Loucy (cell line): ENCODE measurements at regions not wholly inside any gene's neighbourhood (a gene's known extent, or its start where the extent isn't known, plus 50 kb on each side); places are given as distances from the start of the nearest gene placed in this dataset.

Experiments
- H2AFZ ChIP-seq: fragments of 200-600 bp; sonication (generic); 2 replicates; pipeline ENCODE4 v1.6.0; 2016; ENCODE audit warnings: antibody characterized with exemption, mild to moderate bottlenecking, low read length, moderate library complexity
- H3F3A ChIP-seq: fragments of 200-600 bp; 2 replicates; pipeline ENCODE4 v1.6.0; 2016; ENCODE audit warnings: antibody characterized with exemption, low read depth, mild to moderate bottlenecking
- H3K27me3 ChIP-seq: fragments of 200-600 bp; sonication (generic); 2 replicates; pipeline ENCODE4 v1.6.1; 2014; ENCODE audit warnings: low read length, mild to moderate bottlenecking; ENCODE audit not compliant: insufficient read depth, poor library complexity, severe bottlenecking
- H3K36me3 ChIP-seq: fragments of 200-600 bp; sonication (generic); 2 replicates; pipeline ENCODE4 v1.6.1; 2016; ENCODE audit warnings: low read length; ENCODE audit not compliant: insufficient read depth
- H3K4me1 ChIP-seq: fragments of 200-600 bp; sonication (generic); 2 replicates; pipeline ENCODE4 v1.5.1; 2014; ENCODE audit warnings: low read length, mild to moderate bottlenecking; ENCODE audit not compliant: insufficient read depth, poor library complexity, severe bottlenecking
- H3K4me2 ChIP-seq: fragments of 200-600 bp; sonication (generic); 2 replicates; pipeline ENCODE4 v1.6.0; 2014; ENCODE audit warnings: antibody characterized with exemption, low read length, low read depth, mild to moderate bottlenecking; ENCODE audit not compliant: poor library complexity, severe bottlenecking
- H3K4me3 ChIP-seq: fragments of 200-600 bp; sonication (generic); 2 replicates; pipeline ENCODE4 v1.5.1; 2014; ENCODE audit warnings: low read length, mild to moderate bottlenecking, mixed read lengths; ENCODE audit not compliant: poor library complexity, severe bottlenecking
- H3K79me2 ChIP-seq: fragments of 200-600 bp; sonication (generic); 2 replicates; pipeline ENCODE4 v1.6.1; 2014; ENCODE audit warnings: low read length; ENCODE audit not compliant: insufficient read depth
- H3K9ac ChIP-seq: fragments of 200-600 bp; sonication (generic); 2 replicates; pipeline ENCODE4 v1.6.0; 2014; ENCODE audit warnings: mild to moderate bottlenecking, low read depth, low read length, moderate library complexity; ENCODE audit not compliant: poor library complexity, severe bottlenecking
- H3K9me2 ChIP-seq: fragments of 200-600 bp; sonication (generic); replicated peaks from 2 replicates; pipeline ENCODE4 v1.6.1; 2016; ENCODE audit warnings: low read depth, low read length, mixed read lengths
- H3K9me3 ChIP-seq: fragments of 200-600 bp; sonication (generic); 2 replicates; pipeline ENCODE4 v1.6.1; 2014; ENCODE audit warnings: mild to moderate bottlenecking, antibody characterized with exemption, low read length, low read depth; ENCODE audit not compliant: insufficient read depth
- H4K20me1 ChIP-seq: fragments of 200-600 bp; sonication (generic); 2 replicates; pipeline ENCODE4 v1.6.0; 2014; ENCODE audit warnings: antibody characterized with exemption, low read length, mild to moderate bottlenecking; ENCODE audit not compliant: insufficient read depth, poor library complexity, severe bottlenecking
- EZH2phosphoT487 ChIP-seq: fragments of 200-600 bp; IDR thresholded peaks from 2 replicates; pipeline ENCODE4 v1.6.1; 2018; ENCODE audit warnings: antibody characterized with exemption, mild to moderate bottlenecking, moderate library complexity, borderline replicate concordance
- TF ChIP-seq, protein P1 (sequence below): fragments of 200-600 bp; sonication (generic); conservative IDR thresholded peaks from 2 replicates; pipeline ENCODE4 v1.5.1; 2014; ENCODE audit warnings: mild to moderate bottlenecking, antibody characterized with exemption, low read length

GRCh38 chr18:39105104-39105503 lies 1539.5 kb upstream of the CELF4 start:
- Histone ChIP-seq H3F3A (no peaks in the 10 kb centered on the region), H3K9me2 (no peaks in the 10 kb centered on the region), H2AFZ (no peak overlapping the region), H3K27me3 (no peaks in the 10 kb centered on the region), H3K9ac (no peak overlapping the region), H3K4me1 (no peaks in the 10 kb centered on the region), H4K20me1 (no peaks in the 10 kb centered on the region), H3K36me3 (no peaks in the 10 kb centered on the region), H3K4me2 (no peak overlapping the region), H3K9me3 (no peaks in the 10 kb centered on the region), H3K79me2 (no peaks in the 10 kb centered on the region), H3K4me3 (no peak overlapping the region)
- TF ChIP-seq EZH2phosphoT487: no peak
- TF ChIP-seq, protein P1, sequence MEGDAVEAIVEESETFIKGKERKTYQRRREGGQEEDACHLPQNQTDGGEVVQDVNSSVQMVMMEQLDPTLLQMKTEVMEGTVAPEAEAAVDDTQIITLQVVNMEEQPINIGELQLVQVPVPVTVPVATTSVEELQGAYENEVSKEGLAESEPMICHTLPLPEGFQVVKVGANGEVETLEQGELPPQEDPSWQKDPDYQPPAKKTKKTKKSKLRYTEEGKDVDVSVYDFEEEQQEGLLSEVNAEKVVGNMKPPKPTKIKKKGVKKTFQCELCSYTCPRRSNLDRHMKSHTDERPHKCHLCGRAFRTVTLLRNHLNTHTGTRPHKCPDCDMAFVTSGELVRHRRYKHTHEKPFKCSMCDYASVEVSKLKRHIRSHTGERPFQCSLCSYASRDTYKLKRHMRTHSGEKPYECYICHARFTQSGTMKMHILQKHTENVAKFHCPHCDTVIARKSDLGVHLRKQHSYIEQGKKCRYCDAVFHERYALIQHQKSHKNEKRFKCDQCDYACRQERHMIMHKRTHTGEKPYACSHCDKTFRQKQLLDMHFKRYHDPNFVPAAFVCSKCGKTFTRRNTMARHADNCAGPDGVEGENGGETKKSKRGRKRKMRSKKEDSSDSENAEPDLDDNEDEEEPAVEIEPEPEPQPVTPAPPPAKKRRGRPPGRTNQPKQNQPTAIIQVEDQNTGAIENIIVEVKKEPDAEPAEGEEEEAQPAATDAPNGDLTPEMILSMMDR: no peak

GRCh38 chr18:39072970-39073369 lies 1507.4 kb upstream of the CELF4 start:
- Histone ChIP-seq H3K79me2 (no peaks in the 10 kb centered on the region), H3K9me2 (no peaks in the 10 kb centered on the region), H3K27me3 (no peaks in the 10 kb centered on the region), H3K9ac (no peak overlapping the region), H3F3A (no peaks in the 10 kb centered on the region), H3K4me2 (no peak overlapping the region), H4K20me1 (no peaks in the 10 kb centered on the region), H3K4me3 (no peak overlapping the region), H2AFZ (no peak overlapping the region), H3K4me1 (no peaks in the 10 kb centered on the region), H3K9me3 (no peaks in the 10 kb centered on the region), H3K36me3 (no peaks in the 10 kb centered on the region)
- TF ChIP-seq, protein P1: no peak
- no peak for TF ChIP-seq EZH2phosphoT487

- Histone ChIP-seq H3K4me2 (no peak overlapping the region), H3K4me3 (no peak overlapping the region), H3K4me1 (no peaks in the 10 kb centered on the region), H2AFZ (no peak overlapping the region), H3K9ac (no peak overlapping the region), H3K36me3 (no peaks in the 10 kb centered on the region), H3F3A (no peaks in the 10 kb centered on the region), H3K27me3 (no peaks in the 10 kb centered on the region), H3K9me2 (no peaks in the 10 kb centered on the region), H4K20me1 (no peaks in the 10 kb centered on the region), H3K9me3 (0 out of 2 replicates have a peak, but pooled peaks cover 3% of the 10 kb centered on the region), H3K79me2 (no peaks in the 10 kb centered on the region)
- TF ChIP-seq, protein P1: no peak
- no peak for TF ChIP-seq EZH2phosphoT487
Measured at GRCh38 chr18:39062426-39062825, 1496.8 kb upstream of the CELF4 start.
